ENCODE measurements at regions not wholly inside any gene's neighbourhood (a gene's known extent, or its start where the extent isn't known, plus 50 kb on each side); places are given as distances from the start of the nearest gene placed in this dataset.

- no peak for DNase-seq (ENCODE audit: low spot score)
These were observed 61.9 kb downstream of the EXOSC2 start for GRCh38 chr9:130755377-130756007.

- no peak for DNase-seq (ENCODE audit: low spot score)
These were observed 62.5 kb downstream of the EXOSC2 start for GRCh38 chr9:130756037-130756436.

GRCh38 chr9:130756455-130757152 is 63.0 kb downstream of the EXOSC2 start:
- DNase-seq (ENCODE audit: low spot score): no peak

GRCh38 chr9:130759738-130760137 is 66.2 kb downstream of the EXOSC2 start:
- DNase-seq (ENCODE audit: low spot score): no peak

- no peak for DNase-seq (ENCODE audit: low spot score)
These were observed 70.0 kb downstream of the EXOSC2 start for GRCh38 chr9:130763331-130764171.

- DNase-seq (ENCODE audit: low spot score): peak; percentile 37
These were observed 69.7 kb upstream of the ABL1 start for GRCh38 chr9:130765137-130766020.

GRCh38 chr9:130766021-130766926 is 68.8 kb upstream of the ABL1 start:
- DNase-seq (ENCODE audit: low spot score): no peak

- DNase-seq (ENCODE audit: low spot score): no peak
These were observed 68.1 kb upstream of the ABL1 start for GRCh38 chr9:130766927-130767307.

GRCh38 chr9:130768265-130768664 is 66.8 kb upstream of the ABL1 start:
- DNase-seq (ENCODE audit: low spot score): no peak

- no peak for DNase-seq (ENCODE audit: low spot score)
These were observed 66.1 kb upstream of the ABL1 start for GRCh38 chr9:130768891-130769403.

- DNase-seq (ENCODE audit: low spot score): no peak
These were observed 65.0 kb upstream of the ABL1 start for GRCh38 chr9:130770093-130770492.

- peak; percentile 39 for DNase-seq (ENCODE audit: low spot score)
These were observed 64.2 kb upstream of the ABL1 start for GRCh38 chr9:130770679-130771442.

- no peak for DNase-seq (ENCODE audit: low spot score)
These were observed 62.9 kb upstream of the ABL1 start for GRCh38 chr9:130772185-130772584.

GRCh38 chr9:130774183-130774582 is 60.9 kb upstream of the ABL1 start:
- DNase-seq (ENCODE audit: low spot score): no peak

GRCh38 chr9:130775336-130775991 is 59.6 kb upstream of the ABL1 start:
- no peak for DNase-seq (ENCODE audit: low spot score)

- DNase-seq (ENCODE audit: low spot score): no peak
These were observed 55.8 kb upstream of the ABL1 start for GRCh38 chr9:130779153-130779855.

- no peak for DNase-seq (ENCODE audit: low spot score)
These were observed 54.6 kb upstream of the ABL1 start for GRCh38 chr9:130780415-130780814.

- DNase-seq (ENCODE audit: low spot score): no peak
These were observed 54.1 kb upstream of the ABL1 start for GRCh38 chr9:130780865-130781504.

Measured in activated CD4-positive, alpha-beta T cell treated with anti-CD3 and anti-CD28 coated beads, Interleukin-2, Interleukin-4, amounts not matched to agents 100 ng/mL and 50 ng/mL, durations not matched to agents 16 hours and 8 hours (primary cell).